Esophagus (tissue), 2 donors: ENCODE measurements at regions not wholly inside any gene's neighbourhood (a gene's known extent, or its start where the extent isn't known, plus 50 kb on each side); places are given as distances from the start of the nearest gene placed in this dataset.

ENCODE experiments used
- H3K27ac ChIP-seq, 2 donors: one replicate each; pipeline ENCODE4 v1.5.1; 2013; ENCODE audit warnings: low read depth in 2 of 2, mild to moderate bottlenecking in 2 of 2, inconsistent platforms in 1 of 2, low read length in 1 of 2, moderate library complexity in 1 of 2
- H3K27me3 ChIP-seq, 2 donors: one replicate each; pipeline ENCODE4 v1.6.1; 2013; ENCODE audit warnings: low read length in 2 of 2, control low read depth in 1 of 2, mild to moderate bottlenecking in 1 of 2; ENCODE audit not compliant: insufficient read depth in 2 of 2, control insufficient read depth in 1 of 2
- H3K36me3 ChIP-seq, 2 donors: one replicate each; pipeline ENCODE4 v1.6.1; 2013; ENCODE audit warnings: low read length in 1 of 2; ENCODE audit not compliant: control insufficient read depth in 2 of 2, insufficient read depth in 2 of 2
- H3K4me1 ChIP-seq, 2 donors: one replicate each; pipeline ENCODE4 v1.6.1; 2013; ENCODE audit warnings: low read length in 1 of 2; ENCODE audit not compliant: control insufficient read depth in 2 of 2, insufficient read depth in 2 of 2
- H3K4me3 ChIP-seq, 2 donors: one replicate each; pipeline ENCODE4 v1.5.1; 2013; ENCODE audit warnings: low read length in 2 of 2, mild to moderate bottlenecking in 2 of 2, low read depth in 1 of 2, moderate library complexity in 1 of 2
- H3K9me3 ChIP-seq, 2 donors: one replicate each; pipeline ENCODE4 v1.6.1; 2013; ENCODE audit warnings: mild to moderate bottlenecking in 2 of 2, low read depth in 1 of 2, low read length in 1 of 2, moderate library complexity in 1 of 2; ENCODE audit not compliant: control insufficient read depth in 2 of 2, insufficient read depth in 1 of 2
- WGBS, 2 donors: extraction: QIAGEN DNeasy Blood & Tissue Kit; methylation state at CpG; one replicate each; pipeline ENCODE4 v1.1.7; 2013; 5-methylcytosine and 5-hydroxymethylcytosine counted together
- donor health status: healthy with polysubstance abuse.
- donor health status: Bipolar disorder and iron deficiency.

DNA sequence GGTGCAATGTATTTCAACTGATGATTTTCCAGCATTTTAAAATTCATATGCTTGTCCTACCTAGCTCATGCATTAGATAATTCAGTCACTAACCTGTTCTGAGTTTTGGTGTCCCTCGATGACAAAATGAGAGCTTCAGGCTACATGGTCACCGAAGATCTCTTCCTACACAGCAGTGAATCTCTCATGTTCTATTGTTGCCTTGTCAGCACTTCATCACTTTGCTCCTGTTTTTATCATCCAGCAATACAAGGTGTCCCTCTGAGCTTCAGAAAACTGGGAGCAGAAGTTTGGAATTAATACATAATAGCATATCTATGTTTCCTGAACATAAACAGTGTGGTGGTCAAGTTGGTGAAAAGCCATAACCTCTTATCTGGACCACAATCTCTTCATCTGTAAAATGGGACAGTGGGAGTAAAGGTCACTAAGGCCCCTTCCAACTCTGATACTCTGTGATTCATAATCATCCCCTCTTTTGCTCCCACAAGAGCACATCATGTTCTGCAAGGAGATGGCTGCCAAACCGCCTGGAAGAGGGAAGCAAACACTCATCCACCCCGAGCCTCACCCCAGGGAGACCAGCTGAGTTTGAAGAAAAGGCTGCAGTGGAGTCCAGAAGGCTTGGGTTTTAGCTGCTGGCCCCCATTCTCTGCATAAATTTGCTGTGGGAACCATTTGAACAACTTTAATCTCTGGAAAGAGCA lies 137.9 kb upstream of the F3 start:
- Histone ChIP-seq H3K4me3 (no peak overlapping the region), H3K36me3 (no peaks in the 10 kb centered on the region), H3K9me3 (peaks cover 0 to 3% of the 10 kb centered on the region in 2 donors), H3K27me3 (no peaks in the 10 kb centered on the region), H3K27ac (no peak overlapping the region), H3K4me1 (peaks cover 0 to 6% of the 10 kb centered on the region in 2 donors)
- 80 to 85% methylated on average over 4 of the region's 4 CpGs for WGBS, 2 donors

DNA sequence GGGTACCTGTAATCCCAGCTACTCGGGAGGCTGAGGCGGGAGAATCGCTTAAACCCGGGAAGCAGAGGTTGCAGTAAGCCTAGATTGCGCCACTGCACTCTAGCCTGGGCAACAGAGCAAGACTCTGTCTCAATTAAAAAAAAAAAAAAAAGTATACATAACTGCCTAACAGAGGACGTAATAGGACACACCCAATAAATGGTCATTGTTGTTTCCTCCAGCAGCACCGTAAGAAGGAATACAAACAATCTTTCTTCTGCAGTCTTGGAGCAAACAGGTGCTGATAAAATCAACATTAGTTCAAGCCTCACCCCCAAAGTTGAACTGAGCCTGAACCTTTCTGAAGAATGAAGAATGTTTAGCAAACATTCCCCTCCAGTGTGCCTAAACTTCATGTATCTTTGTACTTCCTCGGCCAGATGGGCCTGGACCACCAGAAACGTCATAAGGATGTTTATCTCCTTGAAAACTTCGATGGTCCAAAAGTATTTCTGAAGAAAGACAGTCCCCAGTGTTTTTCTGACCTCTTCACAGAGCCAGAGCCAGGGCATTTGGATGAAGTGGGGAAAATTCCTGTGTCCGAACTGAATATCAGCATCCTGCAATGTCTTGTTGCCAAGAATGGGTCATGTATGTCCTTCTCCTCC lies 136.8 kb upstream of the F3 start:
- no peak overlapping the region for H3K27ac ChIP-seq
- no peaks in the 10 kb centered on the region for H3K27me3 ChIP-seq
- H3K9me3 ChIP-seq = peaks cover 0 to 3% of the 10 kb centered on the region in 2 donors
- WGBS, 2 donors = 73 to 75% methylated on average over 11 of the region's 11 CpGs
- H3K36me3 ChIP-seq = no peaks in the 10 kb centered on the region
- H3K4me1 ChIP-seq = peaks cover 0 to 6% of the 10 kb centered on the region in 2 donors
- no peak overlapping the region for H3K4me3 ChIP-seq

DNA sequence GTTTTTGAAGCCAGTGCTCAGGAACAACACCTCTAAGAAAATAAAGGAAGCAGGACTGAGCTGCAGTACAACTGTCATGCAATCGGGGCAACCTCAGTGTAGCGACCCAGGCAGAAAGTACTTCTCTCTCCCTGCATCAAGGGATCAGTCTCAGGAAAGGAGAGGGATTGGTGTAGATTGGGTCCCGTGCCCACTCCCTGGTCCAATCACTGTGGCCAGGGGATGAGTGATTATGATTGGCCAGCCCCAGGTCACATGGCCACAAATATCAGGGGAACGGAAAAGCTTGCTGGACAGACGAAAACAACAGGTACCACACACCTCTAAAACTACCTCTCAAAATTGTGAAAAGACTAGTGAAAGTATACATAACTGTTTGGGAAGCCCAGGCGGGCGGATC lies 136.2 kb upstream of the F3 start:
- no peaks in the 10 kb centered on the region for H3K36me3 ChIP-seq
- no peak overlapping the region for H3K4me3 ChIP-seq
- no peak overlapping the region for H3K27ac ChIP-seq
- H3K27me3 ChIP-seq = no peaks in the 10 kb centered on the region
- H3K9me3 ChIP-seq = peaks cover 2 to 3% of the 10 kb centered on the region in 2 donors
- peaks cover 0 to 6% of the 10 kb centered on the region in 2 donors for H3K4me1 ChIP-seq
- 80 to 87% methylated on average over 7 of the region's 7 CpGs for WGBS, 2 donors

DNA sequence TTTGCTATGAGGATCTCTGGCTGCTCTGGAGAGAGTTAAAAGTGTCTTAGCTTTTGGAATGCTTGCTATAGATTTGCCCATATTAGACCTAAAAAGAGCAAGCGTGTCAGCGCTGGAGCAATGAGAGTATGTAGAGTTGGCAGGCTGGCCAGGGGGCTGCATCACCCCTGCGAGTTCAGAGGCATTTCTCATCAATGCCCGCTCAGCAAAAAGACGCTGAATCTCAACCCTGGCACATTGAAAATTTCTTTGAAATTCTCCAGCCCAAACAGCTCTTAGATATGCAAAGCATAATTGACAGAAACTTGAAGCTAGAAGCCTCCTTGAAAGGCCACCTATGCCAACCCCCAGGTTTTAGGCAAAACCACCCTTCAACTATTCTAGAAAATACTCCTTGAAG lies 135.5 kb upstream of the F3 start:
- WGBS, 2 donors = 53 to 59% methylated on average over 5 of the region's 5 CpGs
- Histone ChIP-seq H3K27ac (peak overlapping the region in 1 of 2 donors; percentile 81), H3K36me3 (no peaks in the 10 kb centered on the region), H3K27me3 (no peaks in the 10 kb centered on the region), H3K4me1 (peaks cover 0 to 6% of the 10 kb centered on the region in 2 donors), H3K9me3 (peaks cover 2 to 3% of the 10 kb centered on the region in 2 donors), H3K4me3 (no peak overlapping the region)

DNA sequence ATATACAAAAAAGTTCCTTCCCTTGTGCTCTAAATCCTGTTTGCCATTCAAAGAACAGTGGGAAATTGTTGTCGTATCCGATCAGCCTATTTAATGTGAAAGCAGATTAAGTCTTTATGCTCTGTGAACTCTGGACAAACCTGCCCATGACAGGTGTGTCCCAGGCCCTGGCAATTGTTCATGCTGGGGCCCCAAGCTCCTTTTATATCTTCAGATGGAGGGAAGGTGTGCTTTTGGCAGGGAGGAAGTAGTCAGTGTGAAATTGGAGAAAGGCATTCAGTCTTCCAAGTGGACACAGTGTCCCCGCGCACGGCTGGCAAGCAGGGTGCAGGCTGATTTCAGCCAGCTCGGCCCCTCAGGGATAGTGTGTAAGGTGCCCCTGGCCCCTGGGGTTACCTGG lies 135.1 kb upstream of the F3 start:
- Histone ChIP-seq H3K27ac (peak overlapping the region in 1 of 2 donors; percentile 81), H3K9me3 (peaks cover 2 to 3% of the 10 kb centered on the region in 2 donors), H3K4me1 (peaks cover 0 to 6% of the 10 kb centered on the region in 2 donors), H3K27me3 (no peaks in the 10 kb centered on the region), H3K36me3 (no peaks in the 10 kb centered on the region), H3K4me3 (no peak overlapping the region)
- 51 to 59% methylated on average over 6 of the region's 6 CpGs for WGBS, 2 donors

DNA sequence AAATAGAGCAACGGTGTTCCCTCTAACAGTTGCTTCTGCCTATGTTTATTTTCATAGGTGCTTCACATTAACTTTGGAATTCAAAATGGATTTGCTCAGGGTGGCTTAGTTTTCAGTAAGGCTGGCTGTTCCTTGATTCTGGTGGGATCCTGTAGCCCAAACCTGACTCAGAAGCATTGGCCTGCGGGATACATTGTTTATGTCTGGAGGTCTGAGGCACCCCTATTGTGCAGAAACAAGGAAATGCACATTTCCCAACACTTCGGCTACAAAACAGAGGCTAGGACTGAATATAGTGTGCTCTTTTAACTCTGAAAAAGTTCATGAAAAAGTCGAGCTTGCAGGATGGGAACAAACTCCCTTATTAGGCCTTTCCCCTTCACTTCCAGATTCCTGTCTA lies 133.8 kb upstream of the F3 start:
- WGBS, 2 donors = 76 to 77% methylated on average over 4 of the region's 4 CpGs
- no peak overlapping the region for H3K27ac ChIP-seq
- H3K27me3 ChIP-seq = no peaks in the 10 kb centered on the region
- no peaks in the 10 kb centered on the region for H3K36me3 ChIP-seq
- peaks cover 0 to 6% of the 10 kb centered on the region in 2 donors for H3K4me1 ChIP-seq
- peaks cover 2 to 3% of the 10 kb centered on the region in 2 donors for H3K9me3 ChIP-seq
- no peak overlapping the region for H3K4me3 ChIP-seq

DNA sequence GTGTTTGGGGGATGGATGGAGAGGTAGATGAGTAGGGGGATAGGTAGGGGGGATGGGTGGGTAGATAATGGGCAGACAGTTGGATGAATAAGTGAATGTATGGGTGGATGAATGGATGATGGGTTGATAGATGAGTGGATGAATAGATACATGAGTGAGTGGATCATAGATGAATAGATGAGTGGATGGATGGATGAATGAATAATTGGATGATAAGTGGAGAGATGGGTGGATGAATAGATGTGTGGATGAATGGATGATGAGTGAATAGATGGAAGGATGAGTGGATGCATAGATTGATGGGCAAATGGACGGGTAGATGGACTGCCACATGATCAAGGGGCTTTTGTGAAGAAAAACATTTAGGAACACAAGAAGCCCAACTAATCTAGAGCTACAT lies 133.3 kb upstream of the F3 start:
- 81 to 91% methylated on average over 1 of the region's 1 CpG for WGBS, 2 donors
- Histone ChIP-seq H3K27ac (no peak overlapping the region), H3K27me3 (no peaks in the 10 kb centered on the region), H3K36me3 (no peaks in the 10 kb centered on the region), H3K4me3 (no peak overlapping the region), H3K4me1 (peaks cover 0 to 6% of the 10 kb centered on the region in 2 donors), H3K9me3 (peaks cover 2 to 3% of the 10 kb centered on the region in 2 donors)

DNA sequence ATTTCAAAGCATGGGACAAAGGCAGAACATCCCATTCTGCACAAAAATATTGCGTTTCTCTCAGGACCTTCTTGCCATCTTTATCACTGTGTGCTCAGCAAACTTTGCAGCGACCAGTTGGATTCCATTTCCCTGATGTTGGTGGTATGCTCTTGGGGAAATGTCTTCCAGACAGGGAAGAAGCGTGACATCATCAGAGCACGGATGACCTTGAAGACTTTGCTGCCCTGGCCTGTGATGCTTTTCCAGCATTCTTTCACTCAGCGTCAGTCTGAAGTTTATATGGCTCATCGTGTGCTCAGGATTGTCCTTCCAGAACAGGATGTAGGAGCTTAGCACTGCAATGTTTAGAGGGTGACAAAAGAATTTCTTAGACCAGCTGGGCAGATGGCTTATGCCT lies 131.4 kb upstream of the F3 start:
- H3K4me1 ChIP-seq = peaks cover 0 to 6% of the 10 kb centered on the region in 2 donors
- H3K4me3 ChIP-seq = no peak overlapping the region
- peaks cover 2 to 3% of the 10 kb centered on the region in 2 donors for H3K9me3 ChIP-seq
- H3K27me3 ChIP-seq = no peaks in the 10 kb centered on the region
- 82 to 92% methylated on average over 6 of the region's 6 CpGs for WGBS, 2 donors
- no peaks in the 10 kb centered on the region for H3K36me3 ChIP-seq
- H3K27ac ChIP-seq = no peak overlapping the region

DNA sequence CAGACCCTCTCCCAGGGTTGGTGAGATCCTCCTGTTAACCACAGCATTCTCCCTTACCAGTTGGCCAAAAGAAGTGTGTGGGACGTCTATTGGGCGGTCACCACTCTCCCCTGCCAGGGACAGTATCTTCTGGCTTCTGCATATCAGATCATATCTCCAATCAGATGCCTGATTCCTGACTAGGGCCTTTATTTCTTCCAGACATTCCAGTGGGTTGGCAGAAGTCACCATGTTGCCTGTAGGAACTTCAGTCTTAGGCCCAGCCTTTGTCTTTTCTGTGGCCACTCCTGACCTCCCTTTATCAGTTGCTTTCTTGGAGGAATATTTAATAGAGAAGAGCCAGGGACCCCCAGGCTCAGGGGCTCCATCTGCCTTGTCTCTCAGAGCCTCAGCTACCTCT lies 130.4 kb upstream of the F3 start:
- Histone ChIP-seq H3K27ac (no peak overlapping the region), H3K27me3 (no peaks in the 10 kb centered on the region), H3K9me3 (peaks cover 2 to 3% of the 10 kb centered on the region in 2 donors), H3K36me3 (no peaks in the 10 kb centered on the region), H3K4me3 (no peak overlapping the region), H3K4me1 (peaks cover 0 to 6% of the 10 kb centered on the region in 2 donors)
- WGBS, 2 donors = 91 to 93% methylated on average over 2 of the region's 2 CpGs

DNA sequence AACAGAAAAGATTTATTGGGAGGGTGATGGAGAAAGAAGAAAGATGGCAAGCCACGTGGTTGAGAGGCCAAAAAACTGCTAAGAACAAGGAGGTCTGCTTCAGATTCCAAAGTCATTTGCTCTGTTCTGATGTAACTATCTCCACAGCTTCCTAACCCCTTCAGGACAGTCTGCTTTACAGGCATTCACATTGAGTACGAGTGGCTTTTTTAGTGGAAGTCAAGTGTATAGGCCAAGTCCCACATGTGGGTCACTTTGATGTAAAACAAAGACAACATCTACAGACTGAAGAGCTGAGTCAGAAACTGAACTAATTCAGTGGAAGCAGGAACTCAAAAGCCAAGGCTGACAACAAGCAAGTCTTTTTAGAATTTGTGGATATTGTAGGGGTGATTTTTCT lies 128.7 kb upstream of the F3 start:
- Histone ChIP-seq H3K36me3 (no peaks in the 10 kb centered on the region), H3K9me3 (peaks cover 0 to 2% of the 10 kb centered on the region in 2 donors), H3K4me1 (no peaks in the 10 kb centered on the region), H3K27me3 (no peaks in the 10 kb centered on the region), H3K27ac (no peak overlapping the region), H3K4me3 (no peak overlapping the region)
- 69 to 70% methylated on average over 2 of the region's 2 CpGs for WGBS, 2 donors
